ENCODE measurements at regions not wholly inside any gene's neighbourhood (a gene's known extent, or its start where the extent isn't known, plus 50 kb on each side); places are given as distances from the start of the nearest gene placed in this dataset.
"Not testable (repeated sequence)": the region's sequence is repeated elsewhere in the genome, so short reads cannot be mapped to it uniquely, and the experiment has no call there.

DNA sequence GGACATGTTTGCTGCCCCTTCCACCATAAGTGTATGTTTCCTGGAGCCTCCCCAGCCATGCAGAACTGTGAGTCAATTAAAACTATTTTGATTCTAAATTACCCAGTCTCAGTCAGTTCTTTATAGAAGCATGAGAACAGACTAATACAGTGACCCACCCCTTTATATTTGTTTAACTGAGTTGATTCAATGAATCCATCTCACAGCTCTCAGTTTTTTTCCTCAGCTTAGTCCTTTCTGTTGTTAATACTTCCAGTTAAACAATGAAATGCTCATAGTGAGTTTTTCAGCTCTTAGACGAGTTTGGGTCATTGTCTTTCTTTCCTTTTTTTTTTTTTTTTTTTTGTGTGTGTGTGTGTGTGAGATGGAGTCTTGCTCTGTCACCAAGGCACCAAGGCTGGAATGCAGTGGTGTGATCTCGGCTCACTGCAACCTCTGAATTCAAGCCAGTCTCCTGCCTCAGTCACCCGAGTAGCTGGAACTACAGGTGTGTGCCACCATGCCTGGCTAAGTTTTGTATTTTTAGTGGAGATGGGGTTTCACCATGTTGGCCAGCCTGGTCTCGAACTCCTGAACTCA, 627.4 kb downstream of the SPATA31A7 start:
- H3K79me1 ChIP-seq (ENCODE audit: low read depth, low read length); H4K8ac ChIP-seq (ENCODE audit: low read depth, low read length); H3K23ac ChIP-seq (ENCODE audit: low read depth, low read length, poor library complexity); H3K4ac ChIP-seq (ENCODE audit: low read length); H2BK12ac ChIP-seq (ENCODE audit: low read length); H3K18ac ChIP-seq (ENCODE audit: low read length); H2AFZ ChIP-seq (ENCODE audit: low read length); H3K27ac ChIP-seq (replicated peaks; ENCODE audit: low read length); H2BK15ac ChIP-seq (ENCODE audit: low read length); H2BK5ac ChIP-seq (ENCODE audit: low read length); H3K9me3 ChIP-seq (replicated peaks in 1 of 2; ENCODE audit: control insufficient read depth in 2 of 2, insufficient read depth in 1 of 2, low read depth in 1 of 2, low read length in 2 of 2); H3K4me2 ChIP-seq (ENCODE audit: insufficient read depth, low read length, poor library complexity, severe bottlenecking); H4K91ac ChIP-seq (ENCODE audit: low read depth, low read length, poor library complexity); H3K27me3 ChIP-seq (ENCODE audit: control insufficient read depth in 3 of 3, insufficient read depth in 3 of 3, low read depth in 1 of 3, low read length in 3 of 3); DNase-seq (ENCODE audit: low spot score); H3K4me3 ChIP-seq (ENCODE audit: low read length in 2 of 2); H3K9ac ChIP-seq (ENCODE audit: low read depth, low read length, poor library complexity); H3K14ac ChIP-seq (ENCODE audit: low read length); H2AK5ac ChIP-seq (ENCODE audit: low read depth, low read length); H3K36me3 ChIP-seq (replicated peaks in 1 of 2; ENCODE audit: control insufficient read depth in 2 of 2, insufficient read depth in 2 of 2, low read length in 2 of 2); H2BK120ac ChIP-seq (ENCODE audit: low read depth, low read length); H3K4me1 ChIP-seq (ENCODE audit: control insufficient read depth in 2 of 2, insufficient read depth in 1 of 2, low read depth in 1 of 2, low read length in 2 of 2): not testable (repeated sequence)
- no CpG with 5 or more reads among the region's 4 CpGs for WGBS, 2 donors (ENCODE audit: extremely low coverage in 2 of 2, insufficient read length in 2 of 2, insufficient replicate concordance in 1 of 2)

DNA sequence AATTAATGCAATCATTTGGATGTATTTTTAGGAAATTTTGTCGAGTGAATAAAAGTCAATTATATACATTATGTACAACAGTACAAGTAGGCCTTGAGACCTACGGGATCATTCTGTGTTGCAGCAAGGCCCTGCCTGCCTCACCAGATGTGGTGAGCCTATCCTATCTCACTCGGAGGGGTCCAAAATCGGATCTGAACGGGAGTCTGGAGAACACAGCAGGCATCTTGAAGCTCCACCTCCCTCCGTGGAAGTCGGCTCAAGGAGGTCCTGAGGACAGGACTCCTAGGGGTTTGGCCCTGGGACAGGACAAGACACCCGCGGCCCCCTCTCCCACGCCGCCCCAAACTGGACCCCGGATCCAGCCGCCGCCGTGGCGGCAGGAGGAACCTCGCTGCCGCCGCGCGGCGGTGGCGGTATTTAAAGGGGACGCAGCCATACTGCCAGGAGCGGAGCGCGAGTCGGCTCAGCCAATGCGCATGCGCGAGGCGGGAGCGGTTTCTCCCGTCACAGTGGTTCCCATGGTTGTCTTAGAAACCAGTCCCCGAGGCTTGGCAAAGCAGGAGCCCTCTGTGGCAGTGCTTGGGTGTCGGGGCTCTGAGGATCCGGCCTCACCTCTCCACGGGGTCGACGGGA, 663.9 kb downstream of the SPATA31A7 start:
- H3K4me1 ChIP-seq (ENCODE audit: control insufficient read depth in 2 of 2, insufficient read depth in 1 of 2, low read depth in 1 of 2, low read length in 2 of 2); H3K18ac ChIP-seq (ENCODE audit: low read length); H2BK12ac ChIP-seq (ENCODE audit: low read length); H2BK120ac ChIP-seq (ENCODE audit: low read depth, low read length); H3K9ac ChIP-seq (ENCODE audit: low read depth, low read length, poor library complexity); H3K14ac ChIP-seq (ENCODE audit: low read length); H2BK5ac ChIP-seq (ENCODE audit: low read length); H3K79me1 ChIP-seq (ENCODE audit: low read depth, low read length); H4K8ac ChIP-seq (ENCODE audit: low read depth, low read length); H3K9me3 ChIP-seq (replicated peaks in 1 of 2; ENCODE audit: control insufficient read depth in 2 of 2, insufficient read depth in 1 of 2, low read depth in 1 of 2, low read length in 2 of 2); H3K36me3 ChIP-seq (replicated peaks in 1 of 2; ENCODE audit: control insufficient read depth in 2 of 2, insufficient read depth in 2 of 2, low read length in 2 of 2); H3K4ac ChIP-seq (ENCODE audit: low read length); H2BK15ac ChIP-seq (ENCODE audit: low read length); H3K4me3 ChIP-seq (ENCODE audit: low read length in 2 of 2); DNase-seq (ENCODE audit: low spot score); H3K27me3 ChIP-seq (ENCODE audit: control insufficient read depth in 3 of 3, insufficient read depth in 3 of 3, low read depth in 1 of 3, low read length in 3 of 3); H2AFZ ChIP-seq (ENCODE audit: low read length); H3K4me2 ChIP-seq (ENCODE audit: insufficient read depth, low read length, poor library complexity, severe bottlenecking); H4K91ac ChIP-seq (ENCODE audit: low read depth, low read length, poor library complexity); H3K27ac ChIP-seq (replicated peaks; ENCODE audit: low read length); H3K23ac ChIP-seq (ENCODE audit: low read depth, low read length, poor library complexity); H2AK5ac ChIP-seq (ENCODE audit: low read depth, low read length): not testable (repeated sequence)
- no CpG with 5 or more reads among the region's 40 CpGs for WGBS, 2 donors (ENCODE audit: extremely low coverage in 2 of 2, insufficient read length in 2 of 2, insufficient replicate concordance in 1 of 2)

DNA sequence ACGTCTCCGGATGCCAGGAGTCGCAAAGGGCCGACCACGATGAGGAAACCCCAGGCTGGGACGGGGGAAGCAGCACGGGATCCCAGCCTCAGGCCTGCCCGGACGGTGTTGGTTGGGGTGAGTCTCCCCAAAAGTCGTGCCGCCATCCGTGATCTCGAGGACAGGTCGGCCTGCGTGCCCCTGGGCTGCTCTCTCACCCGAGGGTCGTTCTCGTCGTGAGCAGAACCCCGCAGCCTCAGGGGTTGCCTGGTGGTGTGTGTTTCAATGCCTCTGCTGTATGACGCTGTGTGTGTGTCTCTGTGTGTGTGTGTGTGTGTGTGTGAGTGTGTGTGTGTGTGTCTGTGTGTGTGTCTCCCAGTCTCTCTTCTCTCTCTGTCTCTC, 664.4 kb downstream of the SPATA31A7 start:
- H4K8ac ChIP-seq (ENCODE audit: low read depth, low read length); H3K4me1 ChIP-seq (ENCODE audit: control insufficient read depth in 2 of 2, insufficient read depth in 1 of 2, low read depth in 1 of 2, low read length in 2 of 2); DNase-seq (ENCODE audit: low spot score); H3K23ac ChIP-seq (ENCODE audit: low read depth, low read length, poor library complexity); H2AK5ac ChIP-seq (ENCODE audit: low read depth, low read length); H2BK12ac ChIP-seq (ENCODE audit: low read length); H3K27ac ChIP-seq (replicated peaks; ENCODE audit: low read length); H3K4ac ChIP-seq (ENCODE audit: low read length); H3K9ac ChIP-seq (ENCODE audit: low read depth, low read length, poor library complexity); H3K79me1 ChIP-seq (ENCODE audit: low read depth, low read length); H3K27me3 ChIP-seq (ENCODE audit: control insufficient read depth in 3 of 3, insufficient read depth in 3 of 3, low read depth in 1 of 3, low read length in 3 of 3); H2BK120ac ChIP-seq (ENCODE audit: low read depth, low read length); H2BK15ac ChIP-seq (ENCODE audit: low read length); H3K18ac ChIP-seq (ENCODE audit: low read length); H3K36me3 ChIP-seq (replicated peaks in 1 of 2; ENCODE audit: control insufficient read depth in 2 of 2, insufficient read depth in 2 of 2, low read length in 2 of 2); H2AFZ ChIP-seq (ENCODE audit: low read length); H4K91ac ChIP-seq (ENCODE audit: low read depth, low read length, poor library complexity); H3K4me2 ChIP-seq (ENCODE audit: insufficient read depth, low read length, poor library complexity, severe bottlenecking); H3K14ac ChIP-seq (ENCODE audit: low read length); H2BK5ac ChIP-seq (ENCODE audit: low read length); H3K9me3 ChIP-seq (replicated peaks in 1 of 2; ENCODE audit: control insufficient read depth in 2 of 2, insufficient read depth in 1 of 2, low read depth in 1 of 2, low read length in 2 of 2): not testable (repeated sequence)
- no CpG with 5 or more reads among the region's 21 CpGs for WGBS, 2 donors (ENCODE audit: extremely low coverage in 2 of 2, insufficient read length in 2 of 2, insufficient replicate concordance in 1 of 2)
- H3K4me3 ChIP-seq (ENCODE audit: low read length in 2 of 2), result peak overlapping the region in 1 of 2 donors; percentile 17

DNA sequence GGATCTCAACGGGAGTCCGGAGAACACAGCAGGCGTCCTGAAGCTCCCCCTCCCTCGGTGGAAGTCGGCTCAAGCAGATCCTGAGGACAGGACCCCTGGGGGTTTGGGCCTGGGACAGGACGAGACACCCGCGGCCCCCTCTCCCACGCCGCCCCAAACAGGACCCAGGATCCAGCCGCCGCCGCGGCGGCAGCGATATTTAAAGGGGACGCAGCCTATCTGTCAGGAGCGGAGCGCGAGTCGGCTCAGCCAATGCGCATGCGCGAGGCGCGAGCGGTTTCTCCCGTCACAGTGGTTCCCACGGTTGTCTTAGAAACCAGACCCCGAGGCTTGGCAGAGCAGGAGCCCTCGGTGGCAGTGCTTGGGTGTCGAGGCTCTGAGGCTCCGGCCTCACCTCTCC, 666.4 kb downstream of the SPATA31A7 start:
- not testable (repeated sequence) for H3K14ac ChIP-seq (ENCODE audit: low read length); H3K4me2 ChIP-seq (ENCODE audit: insufficient read depth, low read length, poor library complexity, severe bottlenecking); DNase-seq (ENCODE audit: low spot score); H3K9ac ChIP-seq (ENCODE audit: low read depth, low read length, poor library complexity); H2AK5ac ChIP-seq (ENCODE audit: low read depth, low read length); H4K91ac ChIP-seq (ENCODE audit: low read depth, low read length, poor library complexity); H4K8ac ChIP-seq (ENCODE audit: low read depth, low read length); H2BK120ac ChIP-seq (ENCODE audit: low read depth, low read length); H3K27ac ChIP-seq (replicated peaks; ENCODE audit: low read length); H3K4me1 ChIP-seq (ENCODE audit: control insufficient read depth in 2 of 2, insufficient read depth in 1 of 2, low read depth in 1 of 2, low read length in 2 of 2); H2AFZ ChIP-seq (ENCODE audit: low read length); H3K79me1 ChIP-seq (ENCODE audit: low read depth, low read length); H3K4ac ChIP-seq (ENCODE audit: low read length); H2BK12ac ChIP-seq (ENCODE audit: low read length); H3K36me3 ChIP-seq (replicated peaks in 1 of 2; ENCODE audit: control insufficient read depth in 2 of 2, insufficient read depth in 2 of 2, low read length in 2 of 2); H2BK15ac ChIP-seq (ENCODE audit: low read length); H3K4me3 ChIP-seq (ENCODE audit: low read length in 2 of 2); H3K9me3 ChIP-seq (replicated peaks in 1 of 2; ENCODE audit: control insufficient read depth in 2 of 2, insufficient read depth in 1 of 2, low read depth in 1 of 2, low read length in 2 of 2); H3K27me3 ChIP-seq (ENCODE audit: control insufficient read depth in 3 of 3, insufficient read depth in 3 of 3, low read depth in 1 of 3, low read length in 3 of 3); H3K18ac ChIP-seq (ENCODE audit: low read length); H3K23ac ChIP-seq (ENCODE audit: low read depth, low read length, poor library complexity); H2BK5ac ChIP-seq (ENCODE audit: low read length)
- no CpG with 5 or more reads among the region's 33 CpGs for WGBS, 2 donors (ENCODE audit: extremely low coverage in 2 of 2, insufficient read length in 2 of 2, insufficient replicate concordance in 1 of 2)
